Stimulated activated CD4-positive, alpha-beta T cell treated with anti-CD3 and anti-CD28 coated beads, Interleukin-1b, Interleukin-23, amount 100 ng/mL, for 48 hours (primary cell): ENCODE measurements at regions not wholly inside any gene's neighbourhood (a gene's known extent, or its start where the extent isn't known, plus 50 kb on each side); places are given as distances from the start of the nearest gene placed in this dataset.
"Not testable (repeated sequence)": the region's sequence is repeated elsewhere in the genome, so short reads cannot be mapped to it uniquely, and the experiment has no call there.

Source experiments
- DNase-seq: peaks from one replicate; pipeline ENCODE4 v3.0.0-alpha.2; 2020

DNA sequence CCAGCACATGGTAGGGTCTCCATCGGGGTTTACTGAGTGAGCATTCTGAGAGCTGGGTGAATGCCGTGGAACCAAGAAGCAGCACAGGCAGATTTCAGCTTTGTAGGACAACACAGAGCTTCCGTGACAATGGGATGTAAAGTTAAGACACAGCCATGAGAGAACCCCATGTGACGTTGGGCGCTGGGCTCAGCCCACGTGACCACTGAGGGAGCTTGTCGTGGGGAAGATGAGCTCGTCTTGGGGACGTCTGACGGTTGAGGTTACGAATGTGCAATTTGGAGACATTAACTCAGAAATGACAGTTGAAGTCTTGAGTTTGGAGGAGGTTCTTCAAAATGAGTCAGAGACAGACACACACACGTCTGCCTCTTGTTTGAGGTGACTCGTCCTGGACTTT, 51.5 kb upstream of the MUC20 start:
- DNase-seq: peak; percentile 68

GRCh38 chr3:195668131-195668766, 52.5 kb upstream of the MUC20 start:
- DNase-seq: not testable (repeated sequence)

DNA sequence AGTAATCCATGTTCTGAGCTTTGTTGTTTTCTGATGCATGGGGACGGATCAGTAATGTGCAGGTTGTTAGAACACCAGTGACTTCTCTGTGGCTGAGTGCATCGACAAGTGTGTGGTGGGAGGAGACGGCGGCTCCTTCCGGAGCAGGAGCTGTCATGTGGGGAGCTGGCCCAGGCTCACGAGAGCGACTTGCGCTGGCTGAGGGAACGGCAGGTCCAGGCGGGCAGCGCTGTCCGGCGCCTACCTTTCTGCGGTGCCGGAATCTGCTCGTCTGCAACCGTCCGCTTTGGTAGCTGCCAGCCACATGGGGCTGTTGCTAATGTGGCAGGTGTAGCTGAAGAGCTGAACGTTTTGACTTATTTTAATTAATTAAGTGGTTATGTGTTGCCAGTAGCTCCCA, 55.5 kb upstream of the MUC20 start:
- DNase-seq: not testable (repeated sequence)

DNA sequence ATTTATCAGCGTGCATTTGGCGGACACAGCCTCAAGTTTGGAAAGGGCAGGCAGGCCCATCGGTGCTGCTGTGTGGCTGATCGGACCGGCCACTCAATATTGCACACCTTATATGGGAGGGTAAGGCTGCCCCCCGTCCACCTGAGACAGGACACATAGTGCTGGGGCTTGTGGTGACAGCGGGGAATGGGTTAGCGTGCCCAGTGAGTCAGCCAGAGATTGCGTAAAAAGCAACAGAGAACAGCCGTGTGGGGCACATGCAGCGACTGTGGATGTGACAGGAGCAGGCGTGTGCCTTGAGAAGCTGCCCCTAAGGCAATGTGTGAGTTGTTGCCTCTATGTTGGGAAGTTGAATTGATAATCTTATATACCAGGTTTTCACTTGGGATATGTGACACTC, 56.6 kb upstream of the MUC20 start:
- DNase-seq: not testable (repeated sequence)

GRCh38 chr3:195659136-195659533, 61.6 kb upstream of the MUC20 start:
- DNase-seq: not testable (repeated sequence)

GRCh38 chr3:195658381-195659135, 62.2 kb upstream of the MUC20 start:
- DNase-seq: not testable (repeated sequence)

DNA sequence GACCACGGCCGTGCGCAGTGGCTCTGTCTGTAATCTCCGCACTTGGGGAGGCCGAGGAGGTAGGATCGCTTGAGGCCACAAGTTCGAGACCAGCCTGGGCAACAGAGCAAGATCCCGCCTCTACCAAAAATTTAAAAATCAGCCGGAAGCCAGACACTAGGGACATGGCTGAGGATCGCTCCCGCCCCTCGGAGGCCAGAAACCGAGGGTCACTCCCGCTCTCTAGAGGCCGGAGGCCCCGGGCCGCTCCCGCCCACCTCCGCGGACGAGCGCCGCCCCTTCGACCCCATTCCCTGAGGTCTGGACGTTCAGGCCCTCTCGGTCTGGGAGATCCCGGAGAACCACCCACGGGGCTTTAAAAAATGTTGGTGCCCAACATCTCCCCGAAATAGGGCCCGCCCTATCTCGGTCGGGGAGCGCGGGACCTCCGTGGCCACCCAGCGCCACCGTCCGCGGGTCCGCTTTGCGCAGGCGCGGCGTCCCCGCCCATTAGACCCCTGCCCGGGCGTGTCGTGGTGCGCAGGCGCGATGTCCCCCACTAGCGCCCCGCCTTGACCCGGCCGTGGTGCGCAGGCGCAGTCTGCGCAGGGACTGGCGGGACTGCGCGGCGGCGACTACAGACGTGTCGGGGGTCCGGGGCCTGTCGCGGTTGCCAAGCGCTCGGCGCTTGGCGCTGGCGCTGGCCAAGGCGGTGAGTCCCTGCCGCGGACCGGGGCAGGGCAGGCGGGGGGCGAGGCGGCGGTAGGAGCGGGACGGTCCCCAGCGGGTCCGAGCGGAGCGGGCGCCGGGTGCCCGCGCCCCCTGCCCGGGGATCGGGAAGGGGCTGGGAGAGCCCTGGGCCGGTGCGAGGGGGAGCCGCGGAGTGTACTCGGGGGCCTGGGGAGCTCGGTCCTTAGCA, 63.1 kb upstream of the MUC20 start:
- peak; percentile 91 for DNase-seq

DNA sequence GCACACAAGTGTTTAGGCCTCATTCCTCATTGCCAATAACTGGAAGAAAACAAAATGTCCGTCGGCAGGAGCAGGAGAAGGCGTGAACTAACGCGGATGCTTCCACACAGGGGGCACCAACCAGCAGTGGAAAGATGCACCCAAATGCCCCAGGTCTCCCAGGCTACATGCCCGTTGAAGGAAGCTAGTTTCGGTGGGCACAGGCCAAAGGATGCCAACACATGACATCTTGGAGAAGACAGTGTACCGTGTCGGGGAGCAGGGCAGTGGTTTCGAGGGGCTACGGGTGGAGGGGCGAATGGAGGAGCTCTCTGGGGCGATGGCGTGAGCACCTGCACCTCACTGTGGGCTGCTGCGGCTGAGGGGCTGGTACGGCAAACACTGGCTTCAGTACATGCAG, 64.7 kb upstream of the MUC20 start:
- not testable (repeated sequence) for DNase-seq

DNA sequence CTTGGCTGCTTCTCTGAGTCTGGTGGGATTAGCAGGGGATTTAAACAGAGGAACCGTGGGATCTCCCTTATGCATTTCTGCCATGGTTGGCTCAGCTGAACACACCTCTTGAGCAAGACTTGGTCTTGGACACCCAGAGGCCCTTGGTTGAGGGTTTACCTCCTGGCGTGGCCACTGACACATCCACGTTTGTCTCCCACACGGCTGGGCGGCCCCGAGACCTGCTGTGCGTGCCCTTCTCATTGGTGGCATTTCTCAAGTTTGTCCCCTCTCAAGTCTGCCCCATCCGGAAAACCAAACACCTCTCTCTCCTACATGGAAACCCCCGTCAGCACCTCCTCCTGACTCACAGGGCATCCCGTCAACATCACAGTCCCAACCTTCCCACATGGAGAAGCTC, 66.0 kb upstream of the MUC20 start:
- DNase-seq: not testable (repeated sequence)

DNA sequence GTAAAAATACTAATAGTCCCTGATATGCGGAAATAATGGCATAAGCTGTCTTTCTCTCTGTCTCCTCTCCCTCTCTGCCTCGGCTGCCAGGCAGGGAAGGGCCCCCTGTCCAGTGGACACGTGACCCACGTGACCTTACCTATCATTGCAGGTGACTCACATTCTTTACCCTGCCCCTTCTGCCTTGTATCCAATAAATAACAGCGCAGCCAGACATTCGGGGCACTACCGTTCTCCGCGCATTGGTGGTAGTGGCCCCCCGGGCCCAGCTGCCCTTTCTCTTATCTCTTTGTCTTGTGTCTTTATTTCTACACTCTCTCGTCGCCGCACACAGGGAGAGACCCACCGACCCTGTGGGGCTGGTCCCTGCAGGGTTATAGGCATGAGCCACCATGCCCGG, 66.6 kb upstream of the MUC20 start:
- DNase-seq: not testable (repeated sequence)

GRCh38 chr3:195653641-195654040, 67.1 kb upstream of the MUC20 start:
- not testable (repeated sequence) for DNase-seq

DNA sequence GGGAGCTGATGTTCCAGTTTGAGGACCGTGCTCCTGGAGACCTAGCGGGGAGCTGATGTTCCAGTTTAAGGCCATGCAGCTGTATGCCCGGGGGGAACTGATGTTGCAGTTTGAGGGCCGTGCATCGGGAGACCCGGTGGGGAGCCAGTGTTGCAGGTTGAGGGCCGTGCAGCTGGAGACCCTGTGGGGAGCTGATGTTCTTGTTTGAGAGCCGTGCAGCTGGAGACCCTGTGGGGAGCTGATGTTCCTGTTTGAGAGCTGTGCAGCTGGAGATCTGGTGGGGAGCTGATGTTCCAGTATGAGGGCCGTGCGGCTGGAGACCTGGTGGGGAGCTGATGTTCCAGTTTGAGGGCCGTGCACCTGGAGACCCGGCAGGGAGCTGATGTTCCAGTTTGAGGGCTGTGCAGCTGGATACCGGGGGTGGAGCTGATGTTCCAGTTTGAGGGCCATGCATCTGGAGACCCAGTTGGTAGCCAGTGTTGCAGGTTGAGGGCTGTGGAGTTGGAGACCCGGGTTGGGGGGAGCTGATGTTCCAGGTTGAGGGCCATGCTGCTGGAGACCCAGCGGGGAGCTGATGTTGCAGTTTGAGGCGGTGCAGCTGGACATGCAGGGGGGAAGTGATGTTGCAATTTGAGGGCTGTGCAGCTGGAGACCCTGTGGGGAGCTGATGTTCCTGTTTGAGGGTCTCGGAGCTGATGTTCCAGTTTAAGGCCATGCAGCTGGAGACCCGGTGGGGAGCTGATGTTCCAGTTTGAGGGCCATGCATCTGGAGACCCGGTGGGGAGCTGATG, 64.4 kb upstream of the APOD start:
- DNase-seq: not testable (repeated sequence)

DNA sequence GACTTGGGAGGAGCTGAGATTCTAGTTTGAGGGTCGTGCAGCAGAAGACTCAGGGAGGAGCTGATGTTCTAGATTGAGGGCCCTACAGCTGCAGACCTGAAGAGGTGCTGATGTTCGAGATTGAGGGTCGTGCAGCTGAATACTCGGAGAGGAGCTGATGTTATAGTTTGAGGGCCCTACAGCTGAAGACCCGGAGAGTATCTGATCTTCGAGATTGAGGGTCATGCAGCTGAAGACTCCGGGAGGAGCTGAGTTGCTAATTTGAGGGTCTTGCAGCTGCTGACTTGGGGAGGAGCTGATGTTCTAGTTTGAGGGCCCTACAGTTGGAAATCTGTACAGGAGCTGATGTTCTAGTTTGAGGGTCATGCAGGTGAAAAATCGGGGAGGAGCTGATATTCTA, 62.1 kb upstream of the APOD start:
- DNase-seq: not testable (repeated sequence)

DNA sequence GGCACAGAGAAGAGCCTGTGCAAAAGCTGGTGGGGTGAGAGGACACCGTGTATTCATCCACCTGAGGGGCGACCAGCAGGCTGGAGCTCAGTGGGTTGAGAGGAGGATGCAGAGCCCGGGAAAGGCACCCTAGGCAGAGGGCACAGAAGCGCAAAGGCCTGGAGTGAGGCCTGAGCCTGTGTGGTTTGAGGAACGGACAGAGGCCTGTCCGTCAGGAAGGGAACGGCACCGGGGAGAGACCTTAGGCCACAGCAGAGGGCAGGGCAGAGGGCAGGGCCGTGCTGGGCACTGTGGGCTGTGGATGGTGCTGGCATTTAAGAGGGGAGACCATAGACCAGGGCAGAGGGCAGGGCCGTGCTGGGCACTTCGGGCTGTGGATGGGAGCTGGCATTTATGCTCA, 59.5 kb upstream of the APOD start:
- DNase-seq: not testable (repeated sequence)

DNA sequence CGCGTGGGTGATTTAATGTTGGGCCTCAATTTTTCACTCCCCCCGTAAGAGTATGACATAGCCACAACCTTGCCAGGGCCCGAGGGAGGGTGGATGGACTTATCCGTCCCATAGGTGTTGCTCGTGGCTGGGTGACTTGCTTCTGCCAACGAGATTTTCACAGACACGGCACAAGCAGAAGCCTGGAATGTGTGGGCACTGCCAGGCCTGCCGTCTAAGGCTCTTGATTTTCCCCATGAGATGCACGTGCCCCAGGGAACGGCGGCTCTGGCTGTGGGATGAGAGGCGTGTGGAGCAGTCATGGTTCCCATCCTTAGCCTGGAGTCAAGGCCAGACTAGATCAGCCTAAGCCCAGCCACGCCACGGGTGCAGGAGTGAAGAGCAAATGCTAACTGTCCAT, 58.6 kb upstream of the APOD start:
- not testable (repeated sequence) for DNase-seq

- not testable (repeated sequence) for DNase-seq
These were observed 54.7 kb upstream of the APOD start for GRCh38 chr3:195638456-195638855.

- not testable (repeated sequence) for DNase-seq
These were observed 53.9 kb upstream of the APOD start for GRCh38 chr3:195637473-195638233.

- DNase-seq: not testable (repeated sequence)
These were observed 53.3 kb upstream of the APOD start for GRCh38 chr3:195637011-195637410.

DNA sequence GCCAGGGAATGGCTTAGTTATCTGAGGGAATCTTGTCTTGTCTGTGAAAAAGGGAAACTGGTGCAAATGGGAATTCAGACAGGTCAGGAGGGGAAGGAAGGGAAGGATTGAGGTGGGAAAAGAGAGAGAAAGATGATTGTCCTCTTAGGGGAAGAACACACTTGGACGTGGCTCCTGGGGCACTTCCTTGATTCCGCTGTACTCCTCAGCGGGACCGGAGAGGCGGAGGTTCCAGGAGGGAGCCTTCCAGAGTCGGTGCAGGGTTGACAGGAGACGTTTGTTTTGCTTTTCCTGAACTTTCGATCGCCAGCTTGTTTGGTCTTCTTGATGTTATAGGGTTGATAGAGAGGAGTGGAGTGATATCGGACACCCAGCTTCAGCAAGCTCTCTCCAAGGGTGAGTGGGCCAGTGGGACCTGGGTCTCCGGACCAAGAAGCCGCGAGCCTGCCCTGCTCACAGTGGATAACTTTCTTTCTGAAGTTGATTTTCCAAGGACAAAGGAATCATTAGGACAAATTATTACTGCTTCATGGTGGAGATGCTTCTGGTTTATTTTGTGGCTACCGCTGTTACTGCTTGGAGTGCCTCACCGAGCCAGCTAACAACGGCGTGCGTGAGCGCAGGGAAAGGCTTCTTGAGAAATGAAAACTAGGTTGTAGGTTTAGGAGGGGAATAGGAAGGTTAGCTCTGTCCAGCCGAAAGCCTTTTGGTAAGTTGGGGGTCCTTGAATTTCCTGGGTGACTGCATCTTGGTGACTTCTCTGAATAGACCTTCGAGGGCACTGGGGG, 52.4 kb upstream of the APOD start:
- not testable (repeated sequence) for DNase-seq

DNA sequence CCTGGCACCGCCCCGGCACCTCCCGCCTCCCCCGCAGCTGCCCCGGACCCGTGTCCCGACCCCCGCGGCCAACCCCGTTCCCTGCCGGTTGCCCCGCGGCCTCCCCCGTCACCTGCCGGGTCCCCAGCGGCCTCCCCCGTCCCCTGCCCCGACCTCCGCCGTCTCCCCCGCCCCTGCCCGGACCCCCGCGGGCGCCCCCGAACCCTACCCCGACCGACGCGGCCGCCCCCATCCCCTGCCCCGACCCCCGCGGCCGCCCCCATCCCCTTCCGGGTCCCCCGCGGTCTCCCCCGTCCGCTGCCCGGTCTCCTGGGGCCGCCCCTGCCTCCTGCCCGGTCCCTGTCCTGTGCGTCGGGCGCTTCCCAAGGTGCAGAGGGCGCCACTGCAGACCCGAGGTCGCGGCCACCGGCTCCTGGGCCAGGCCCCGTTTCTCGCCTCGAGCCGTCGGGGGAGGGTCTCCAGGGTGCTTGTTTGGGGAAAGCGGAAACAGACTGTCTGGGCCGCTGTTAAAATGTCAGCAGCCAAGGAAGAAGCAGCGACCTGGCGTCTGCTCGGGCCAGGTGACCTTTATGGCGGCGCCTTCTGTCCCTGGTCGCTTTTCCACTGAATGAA, 51.6 kb upstream of the APOD start:
- DNase-seq: not testable (repeated sequence)
